PC-9 (cell line): ENCODE measurements at regions not wholly inside any gene's neighbourhood (a gene's known extent, or its start where the extent isn't known, plus 50 kb on each side); places are given as distances from the start of the nearest gene placed in this dataset.

Experiments used
- EZH2 ChIP-seq: fragments of 200-600 bp; sonication (generic); IDR thresholded peaks from 2 replicates; pipeline ENCODE4 v1.8.0; 2017; ENCODE audit warnings: antibody characterized with exemption, low read depth
- TF ChIP-seq, protein P1 (sequence below): fragments of 200-600 bp; sonication (generic); conservative IDR thresholded peaks from 2 replicates; pipeline ENCODE4 v1.6.1; 2017; ENCODE audit warnings: mixed run types, antibody characterized with exemption, mild to moderate bottlenecking, moderate library complexity

DNA sequence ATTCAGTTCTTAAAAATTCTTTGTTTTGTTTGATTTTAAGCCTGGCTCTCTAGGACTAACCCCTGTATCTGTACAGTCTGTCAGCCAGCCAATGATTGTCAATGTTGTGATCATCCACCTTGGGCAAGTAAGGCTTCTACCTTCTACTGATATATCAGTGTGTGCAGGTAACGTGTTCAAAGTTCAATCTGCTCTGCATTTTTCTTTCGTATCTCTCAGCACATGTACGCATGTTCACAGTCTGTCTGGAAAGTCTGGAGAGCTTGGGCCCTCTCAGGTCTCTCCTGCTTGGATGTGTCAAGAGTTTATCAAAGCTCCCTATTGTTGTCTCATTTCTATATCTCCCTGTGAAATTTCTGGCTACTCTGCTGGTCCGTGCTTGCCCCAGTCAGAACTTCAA, 138.6 kb upstream of the VRK1 start:
- TF ChIP-seq, protein P1, sequence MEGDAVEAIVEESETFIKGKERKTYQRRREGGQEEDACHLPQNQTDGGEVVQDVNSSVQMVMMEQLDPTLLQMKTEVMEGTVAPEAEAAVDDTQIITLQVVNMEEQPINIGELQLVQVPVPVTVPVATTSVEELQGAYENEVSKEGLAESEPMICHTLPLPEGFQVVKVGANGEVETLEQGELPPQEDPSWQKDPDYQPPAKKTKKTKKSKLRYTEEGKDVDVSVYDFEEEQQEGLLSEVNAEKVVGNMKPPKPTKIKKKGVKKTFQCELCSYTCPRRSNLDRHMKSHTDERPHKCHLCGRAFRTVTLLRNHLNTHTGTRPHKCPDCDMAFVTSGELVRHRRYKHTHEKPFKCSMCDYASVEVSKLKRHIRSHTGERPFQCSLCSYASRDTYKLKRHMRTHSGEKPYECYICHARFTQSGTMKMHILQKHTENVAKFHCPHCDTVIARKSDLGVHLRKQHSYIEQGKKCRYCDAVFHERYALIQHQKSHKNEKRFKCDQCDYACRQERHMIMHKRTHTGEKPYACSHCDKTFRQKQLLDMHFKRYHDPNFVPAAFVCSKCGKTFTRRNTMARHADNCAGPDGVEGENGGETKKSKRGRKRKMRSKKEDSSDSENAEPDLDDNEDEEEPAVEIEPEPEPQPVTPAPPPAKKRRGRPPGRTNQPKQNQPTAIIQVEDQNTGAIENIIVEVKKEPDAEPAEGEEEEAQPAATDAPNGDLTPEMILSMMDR: no peak
- no peak for TF ChIP-seq EZH2
